ENCODE measurements at regions not wholly inside any gene's neighbourhood (a gene's known extent, or its start where the extent isn't known, plus 50 kb on each side); places are given as distances from the start of the nearest gene placed in this dataset.

DNA sequence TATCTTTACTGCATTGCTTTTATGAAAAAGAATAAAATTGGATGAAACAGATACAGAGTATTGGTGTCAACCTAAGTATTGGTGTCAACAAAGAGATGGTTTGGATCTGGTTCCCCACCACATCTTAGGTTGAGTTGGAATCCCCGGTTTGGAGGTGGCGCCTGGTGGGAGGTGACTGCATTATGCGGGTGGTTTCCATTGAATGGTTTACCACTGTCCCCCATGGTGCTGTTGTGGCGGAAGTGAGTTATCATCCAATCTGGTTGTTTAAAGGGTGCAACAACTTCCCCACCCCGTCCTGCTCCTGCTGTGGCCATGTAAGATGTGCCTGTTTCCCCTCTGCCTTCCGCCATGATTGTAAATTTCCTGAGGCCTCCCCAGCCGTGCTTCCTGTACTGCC is 52.8 kb upstream of the CD99 start:
- peaks cover 27% of the 10 kb centered on the region for H3K36me3 Mint-ChIP-seq
- POLR2A ChIA-PET, result no interaction called here

GRCh38 chrX:2635342-2635741 is 55.8 kb upstream of the CD99 start:
- Mint-ChIP-seq H3K4me1 (peaks cover 5% of the 10 kb centered on the region; the same call in 1 of the 2 replicates), H3K9me3 (peaks cover 20% of the 10 kb centered on the region), H3K4me3 (no peak overlapping the region), H3K36me3 (peaks cover 49% of the 10 kb centered on the region), H3K27ac (no peak overlapping the region), H3K27me3 (ENCODE audit: low read depth) (no peaks in the 10 kb centered on the region)
- ATAC-seq, result no peak
- no peak for DNase-seq (ENCODE audit: low spot score)
- POLR2A ChIA-PET, result no interaction called here
- CTCF ChIA-PET, result no interaction called here
- TF ChIP-seq MXD4 (CRISPR knock-in tag; IDR thresholded peaks at IDR 0.05; ENCODE audit: borderline replicate concordance) (no peak), ZNF263 (CRISPR knock-in tag; IDR thresholded peaks at IDR 0.05; ENCODE audit: low read depth) (no peak), GABPB1 (CRISPR knock-in tag; IDR thresholded peaks at IDR 0.05) (no peak), GTF2I (CRISPR knock-in tag; conservative IDR thresholded peaks at IDR 0.05) (no peak), ZNF281 (CRISPR knock-in tag; IDR thresholded peaks at IDR 0.05) (no peak), ARID4B (CRISPR knock-in tag; IDR thresholded peaks at IDR 0.05; ENCODE audit: borderline replicate concordance) (no peak), TCF7 (CRISPR knock-in tag; IDR thresholded peaks at IDR 0.05; ENCODE audit: low read depth) (no peak), JAZF1 (CRISPR knock-in tag; IDR thresholded peaks at IDR 0.05) (no peak), ATF1 (CRISPR knock-in tag; IDR thresholded peaks at IDR 0.05) (no peak), RORB (CRISPR knock-in tag; IDR thresholded peaks at IDR 0.05) (no peak), NR1H2 (CRISPR knock-in tag; IDR thresholded peaks at IDR 0.05) (no peak)
- TF ChIP-seq, protein P1, sequence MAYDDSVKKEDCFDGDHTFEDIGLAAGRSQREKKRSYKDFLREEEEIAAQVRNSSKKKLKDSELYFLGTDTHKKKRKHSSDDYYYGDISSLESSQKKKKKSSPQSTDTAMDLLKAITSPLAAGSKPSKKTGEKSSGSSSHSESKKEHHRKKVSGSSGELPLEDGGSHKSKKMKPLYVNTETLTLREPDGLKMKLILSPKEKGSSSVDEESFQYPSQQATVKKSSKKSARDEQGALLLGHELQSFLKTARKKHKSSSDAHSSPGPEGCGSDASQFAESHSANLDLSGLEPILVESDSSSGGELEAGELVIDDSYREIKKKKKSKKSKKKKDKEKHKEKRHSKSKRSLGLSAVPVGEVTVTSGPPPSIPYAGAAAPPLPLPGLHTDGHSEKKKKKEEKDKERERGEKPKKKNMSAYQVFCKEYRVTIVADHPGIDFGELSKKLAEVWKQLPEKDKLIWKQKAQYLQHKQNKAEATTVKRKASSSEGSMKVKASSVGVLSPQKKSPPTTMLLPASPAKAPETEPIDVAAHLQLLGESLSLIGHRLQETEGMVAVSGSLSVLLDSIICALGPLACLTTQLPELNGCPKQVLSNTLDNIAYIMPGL (CRISPR knock-in tag; IDR thresholded peaks at IDR 0.05), result no peak
- TF ChIP-seq, protein P2, sequence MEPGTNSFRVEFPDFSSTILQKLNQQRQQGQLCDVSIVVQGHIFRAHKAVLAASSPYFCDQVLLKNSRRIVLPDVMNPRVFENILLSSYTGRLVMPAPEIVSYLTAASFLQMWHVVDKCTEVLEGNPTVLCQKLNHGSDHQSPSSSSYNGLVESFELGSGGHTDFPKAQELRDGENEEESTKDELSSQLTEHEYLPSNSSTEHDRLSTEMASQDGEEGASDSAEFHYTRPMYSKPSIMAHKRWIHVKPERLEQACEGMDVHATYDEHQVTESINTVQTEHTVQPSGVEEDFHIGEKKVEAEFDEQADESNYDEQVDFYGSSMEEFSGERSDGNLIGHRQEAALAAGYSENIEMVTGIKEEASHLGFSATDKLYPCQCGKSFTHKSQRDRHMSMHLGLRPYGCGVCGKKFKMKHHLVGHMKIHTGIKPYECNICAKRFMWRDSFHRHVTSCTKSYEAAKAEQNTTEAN (CRISPR knock-in tag; IDR thresholded peaks at IDR 0.05), result no peak
- TF ChIP-seq, protein P3, sequence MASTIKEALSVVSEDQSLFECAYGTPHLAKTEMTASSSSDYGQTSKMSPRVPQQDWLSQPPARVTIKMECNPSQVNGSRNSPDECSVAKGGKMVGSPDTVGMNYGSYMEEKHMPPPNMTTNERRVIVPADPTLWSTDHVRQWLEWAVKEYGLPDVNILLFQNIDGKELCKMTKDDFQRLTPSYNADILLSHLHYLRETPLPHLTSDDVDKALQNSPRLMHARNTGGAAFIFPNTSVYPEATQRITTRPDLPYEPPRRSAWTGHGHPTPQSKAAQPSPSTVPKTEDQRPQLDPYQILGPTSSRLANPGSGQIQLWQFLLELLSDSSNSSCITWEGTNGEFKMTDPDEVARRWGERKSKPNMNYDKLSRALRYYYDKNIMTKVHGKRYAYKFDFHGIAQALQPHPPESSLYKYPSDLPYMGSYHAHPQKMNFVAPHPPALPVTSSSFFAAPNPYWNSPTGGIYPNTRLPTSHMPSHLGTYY (CRISPR knock-in tag; IDR thresholded peaks at IDR 0.05), result no peak

More for the DNA sequence above, 52.8 kb upstream of the CD99 start:
- Mint-ChIP-seq H3K9me3 (peaks cover 7% of the 10 kb centered on the region), H3K27ac (peak overlapping the region; percentile 19; the same call in 1 of the 2 replicates), H3K4me1 (peaks cover 5% of the 10 kb centered on the region; the same call in 1 of the 2 replicates), H3K4me3 (no peak overlapping the region), H3K27me3 (ENCODE audit: low read depth) (no peaks in the 10 kb centered on the region)
- CTCF ChIA-PET, result no interaction called here
- no peak for DNase-seq (ENCODE audit: low spot score)
- TF ChIP-seq, protein P4, sequence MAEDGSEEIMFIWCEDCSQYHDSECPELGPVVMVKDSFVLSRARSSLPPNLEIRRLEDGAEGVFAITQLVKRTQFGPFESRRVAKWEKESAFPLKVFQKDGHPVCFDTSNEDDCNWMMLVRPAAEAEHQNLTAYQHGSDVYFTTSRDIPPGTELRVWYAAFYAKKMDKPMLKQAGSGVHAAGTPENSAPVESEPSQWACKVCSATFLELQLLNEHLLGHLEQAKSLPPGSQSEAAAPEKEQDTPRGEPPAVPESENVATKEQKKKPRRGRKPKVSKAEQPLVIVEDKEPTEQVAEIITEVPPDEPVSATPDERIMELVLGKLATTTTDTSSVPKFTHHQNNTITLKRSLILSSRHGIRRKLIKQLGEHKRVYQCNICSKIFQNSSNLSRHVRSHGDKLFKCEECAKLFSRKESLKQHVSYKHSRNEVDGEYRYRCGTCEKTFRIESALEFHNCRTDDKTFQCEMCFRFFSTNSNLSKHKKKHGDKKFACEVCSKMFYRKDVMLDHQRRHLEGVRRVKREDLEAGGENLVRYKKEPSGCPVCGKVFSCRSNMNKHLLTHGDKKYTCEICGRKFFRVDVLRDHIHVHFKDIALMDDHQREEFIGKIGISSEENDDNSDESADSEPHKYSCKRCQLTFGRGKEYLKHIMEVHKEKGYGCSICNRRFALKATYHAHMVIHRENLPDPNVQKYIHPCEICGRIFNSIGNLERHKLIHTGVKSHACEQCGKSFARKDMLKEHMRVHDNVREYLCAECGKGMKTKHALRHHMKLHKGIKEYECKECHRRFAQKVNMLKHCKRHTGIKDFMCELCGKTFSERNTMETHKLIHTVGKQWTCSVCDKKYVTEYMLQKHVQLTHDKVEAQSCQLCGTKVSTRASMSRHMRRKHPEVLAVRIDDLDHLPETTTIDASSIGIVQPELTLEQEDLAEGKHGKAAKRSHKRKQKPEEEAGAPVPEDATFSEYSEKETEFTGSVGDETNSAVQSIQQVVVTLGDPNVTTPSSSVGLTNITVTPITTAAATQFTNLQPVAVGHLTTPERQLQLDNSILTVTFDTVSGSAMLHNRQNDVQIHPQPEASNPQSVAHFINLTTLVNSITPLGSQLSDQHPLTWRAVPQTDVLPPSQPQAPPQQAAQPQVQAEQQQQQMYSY (CRISPR knock-in tag; IDR thresholded peaks at IDR 0.05), result no peak
- no peak for TF ChIP-seq ZNF396 (CRISPR knock-in tag; IDR thresholded peaks at IDR 0.05; ENCODE audit: borderline replicate concordance)
- TF ChIP-seq ZNF416 (CRISPR knock-in tag; IDR thresholded peaks at IDR 0.05), result no peak
- TF ChIP-seq ZNF671 (CRISPR knock-in tag; IDR thresholded peaks at IDR 0.05), result no peak
- TF ChIP-seq MYBL2 (CRISPR knock-in tag; IDR thresholded peaks at IDR 0.05), result no peak
- no peak for TF ChIP-seq SP1 (CRISPR knock-in tag; conservative IDR thresholded peaks at IDR 0.05)
- TF ChIP-seq SMAD3 (CRISPR knock-in tag; IDR thresholded peaks at IDR 0.05; ENCODE audit: borderline replicate concordance), result no peak
- TF ChIP-seq NR3C1 (CRISPR knock-in tag; conservative IDR thresholded peaks at IDR 0.05; ENCODE audit: low read depth), result no peak
- TF ChIP-seq ZNF219 (CRISPR knock-in tag; IDR thresholded peaks at IDR 0.05; ENCODE audit: borderline replicate concordance), result no peak
- no peak for TF ChIP-seq OVOL2 (CRISPR knock-in tag; IDR thresholded peaks at IDR 0.05; ENCODE audit: borderline replicate concordance)
- peak; percentile 38 for ATAC-seq

Data from WTC11 (cell line).